Loucy (cell line): ENCODE measurements at regions not wholly inside any gene's neighbourhood (a gene's known extent, or its start where the extent isn't known, plus 50 kb on each side); places are given as distances from the start of the nearest gene placed in this dataset.

Experiments
- EZH2phosphoT487 ChIP-seq: fragments of 200-600 bp; IDR thresholded peaks from 2 replicates; pipeline ENCODE4 v1.6.1; 2018; ENCODE audit warnings: antibody characterized with exemption, mild to moderate bottlenecking, moderate library complexity, borderline replicate concordance
- TF ChIP-seq, protein P1 (sequence below): fragments of 200-600 bp; sonication (generic); conservative IDR thresholded peaks from 2 replicates; pipeline ENCODE4 v1.5.1; 2014; ENCODE audit warnings: mild to moderate bottlenecking, antibody characterized with exemption, low read length

DNA sequence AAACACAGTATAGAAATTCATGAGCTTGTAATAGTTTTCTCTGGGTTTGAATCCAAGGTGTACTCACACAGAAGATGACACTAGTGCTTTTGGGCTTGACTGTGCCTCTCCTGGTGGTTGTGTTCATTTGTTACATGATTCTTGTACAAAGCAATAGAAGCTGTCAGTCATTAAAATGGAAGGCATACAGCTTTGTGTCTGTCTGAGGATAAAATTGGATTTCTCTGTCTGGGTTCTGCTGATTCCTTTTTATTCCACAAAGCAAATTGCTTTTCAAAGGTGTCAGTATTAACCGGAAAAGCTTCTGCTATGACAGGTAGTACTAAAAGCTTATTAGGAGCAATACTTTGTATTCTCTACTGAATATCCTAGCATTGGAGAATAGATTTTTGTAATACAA is 361.2 kb downstream of the SLC6A15 start:
- TF ChIP-seq, protein P1, sequence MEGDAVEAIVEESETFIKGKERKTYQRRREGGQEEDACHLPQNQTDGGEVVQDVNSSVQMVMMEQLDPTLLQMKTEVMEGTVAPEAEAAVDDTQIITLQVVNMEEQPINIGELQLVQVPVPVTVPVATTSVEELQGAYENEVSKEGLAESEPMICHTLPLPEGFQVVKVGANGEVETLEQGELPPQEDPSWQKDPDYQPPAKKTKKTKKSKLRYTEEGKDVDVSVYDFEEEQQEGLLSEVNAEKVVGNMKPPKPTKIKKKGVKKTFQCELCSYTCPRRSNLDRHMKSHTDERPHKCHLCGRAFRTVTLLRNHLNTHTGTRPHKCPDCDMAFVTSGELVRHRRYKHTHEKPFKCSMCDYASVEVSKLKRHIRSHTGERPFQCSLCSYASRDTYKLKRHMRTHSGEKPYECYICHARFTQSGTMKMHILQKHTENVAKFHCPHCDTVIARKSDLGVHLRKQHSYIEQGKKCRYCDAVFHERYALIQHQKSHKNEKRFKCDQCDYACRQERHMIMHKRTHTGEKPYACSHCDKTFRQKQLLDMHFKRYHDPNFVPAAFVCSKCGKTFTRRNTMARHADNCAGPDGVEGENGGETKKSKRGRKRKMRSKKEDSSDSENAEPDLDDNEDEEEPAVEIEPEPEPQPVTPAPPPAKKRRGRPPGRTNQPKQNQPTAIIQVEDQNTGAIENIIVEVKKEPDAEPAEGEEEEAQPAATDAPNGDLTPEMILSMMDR = no peak
- no peak for TF ChIP-seq EZH2phosphoT487
